Activated CD8-positive, alpha-beta memory T cell treated with anti-CD3 and anti-CD28 coated beads, Interleukin-2, amount 50 U/mL, for 1 hour (primary cell): ENCODE measurements at regions not wholly inside any gene's neighbourhood (a gene's known extent, or its start where the extent isn't known, plus 50 kb on each side); places are given as distances from the start of the nearest gene placed in this dataset.

Experiments used
- DNase-seq: peaks from one replicate; pipeline ENCODE4 v3.0.0-alpha.2; 2020; ENCODE audit errors: extremely low read depth

- no peak for DNase-seq
These were observed 202.4 kb downstream of the INSIG2 start for GRCh38 chr2:118290411-118291250.

GRCh38 chr2:118279005-118279404 lies 190.7 kb downstream of the INSIG2 start:
- no peak for DNase-seq

- no peak for DNase-seq
These were observed 189.8 kb downstream of the INSIG2 start for GRCh38 chr2:118278046-118278445.

GRCh38 chr2:118274841-118275510 lies 186.7 kb downstream of the INSIG2 start:
- DNase-seq: no peak

DNA sequence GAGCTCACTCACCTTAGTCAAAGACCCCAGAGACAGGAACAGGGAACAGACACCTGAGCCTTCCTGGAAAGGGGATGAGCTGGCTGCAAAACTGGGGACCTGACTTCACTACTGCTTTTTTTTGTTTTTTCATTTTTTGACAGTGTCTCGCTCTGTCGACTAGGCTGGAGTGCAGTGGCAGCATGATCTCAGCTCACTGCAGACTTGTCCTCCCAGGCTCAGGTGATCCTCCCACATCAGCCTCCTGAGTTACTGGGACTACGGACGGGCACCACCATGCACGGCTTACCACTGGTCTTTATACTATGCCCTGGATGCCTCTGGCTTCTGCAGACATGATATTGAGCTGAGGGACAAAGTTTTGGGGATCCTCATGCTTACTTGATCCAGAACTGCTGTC lies 184.1 kb downstream of the INSIG2 start:
- no peak for DNase-seq

- no peak for DNase-seq
These were observed 181.3 kb downstream of the INSIG2 start for GRCh38 chr2:118269408-118270051.

DNA sequence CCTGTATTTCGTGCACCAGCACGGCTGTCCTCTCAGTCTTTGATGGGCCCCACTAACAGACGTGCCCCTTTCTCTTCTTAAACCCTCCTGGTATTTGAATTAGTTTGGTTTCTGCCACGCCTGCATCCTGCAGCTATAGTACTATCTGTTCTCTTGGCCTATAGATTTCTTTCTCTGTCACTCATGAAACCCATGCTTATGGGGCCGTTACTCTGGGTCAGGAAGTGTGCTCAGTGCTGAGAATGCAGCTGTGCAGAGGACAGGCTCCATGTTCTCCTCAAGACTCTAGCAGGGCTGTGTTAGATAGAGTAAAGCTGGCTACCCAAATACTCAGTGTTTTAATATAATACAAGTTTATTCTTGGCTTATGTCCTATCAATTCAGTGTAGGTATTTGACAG lies 180.0 kb downstream of the INSIG2 start:
- no peak for DNase-seq

GRCh38 chr2:118265873-118266455 lies 177.7 kb downstream of the INSIG2 start:
- no peak for DNase-seq

DNA sequence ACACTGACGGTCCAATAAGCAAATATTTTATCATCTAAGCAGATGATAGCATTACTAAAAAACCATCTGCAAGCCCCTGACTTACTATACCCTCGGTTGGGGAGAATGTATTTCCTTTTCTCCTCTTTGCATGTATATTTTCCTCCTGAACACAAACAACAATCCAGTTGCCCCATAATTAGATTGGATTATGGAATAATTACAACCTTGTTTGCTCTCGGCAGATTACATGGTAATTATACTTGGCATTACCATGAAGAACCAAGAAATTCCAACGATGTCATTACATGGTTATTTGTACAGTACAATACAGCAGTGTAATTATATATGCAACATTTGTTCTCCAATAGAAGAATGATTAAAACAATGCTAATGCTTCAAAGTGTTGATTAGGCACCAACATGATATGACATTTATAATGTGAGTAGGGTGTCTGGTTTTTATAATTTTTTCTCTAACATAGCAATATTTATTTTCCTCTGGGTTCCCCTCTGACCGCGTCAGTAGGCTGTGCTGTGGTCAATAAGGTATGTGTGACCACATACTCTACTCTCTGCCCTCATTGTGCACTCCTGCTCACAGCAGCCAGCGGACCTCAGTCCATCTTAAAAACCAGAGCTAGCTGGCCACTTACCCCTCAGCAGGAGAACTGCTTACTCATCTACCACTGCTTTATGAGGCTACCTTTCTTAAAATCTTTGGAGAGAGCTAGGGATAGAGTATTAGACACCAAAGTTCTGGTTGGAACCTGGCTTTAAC lies 176.1 kb downstream of the INSIG2 start:
- no peak for DNase-seq

DNA sequence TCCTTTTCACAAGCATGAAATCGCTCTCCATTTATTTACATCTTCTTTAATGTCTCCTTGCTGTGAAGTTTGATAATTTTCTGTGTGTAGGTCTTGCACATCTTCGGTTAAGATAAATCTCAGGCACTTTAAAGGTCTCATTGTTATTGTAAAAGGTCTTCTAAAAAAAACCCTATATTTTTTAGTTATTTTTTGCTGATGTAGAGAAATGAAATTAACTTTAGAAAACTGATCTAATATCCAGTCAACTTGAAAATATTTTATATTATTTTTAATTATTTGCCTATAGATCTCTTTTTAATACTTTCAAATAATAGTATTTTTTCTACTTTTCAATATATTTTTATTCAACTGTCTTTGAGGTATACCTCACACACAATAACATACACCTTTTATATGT lies 169.4 kb downstream of the INSIG2 start:
- no peak for DNase-seq

GRCh38 chr2:118255771-118256372 lies 167.6 kb downstream of the INSIG2 start:
- no peak for DNase-seq

DNA sequence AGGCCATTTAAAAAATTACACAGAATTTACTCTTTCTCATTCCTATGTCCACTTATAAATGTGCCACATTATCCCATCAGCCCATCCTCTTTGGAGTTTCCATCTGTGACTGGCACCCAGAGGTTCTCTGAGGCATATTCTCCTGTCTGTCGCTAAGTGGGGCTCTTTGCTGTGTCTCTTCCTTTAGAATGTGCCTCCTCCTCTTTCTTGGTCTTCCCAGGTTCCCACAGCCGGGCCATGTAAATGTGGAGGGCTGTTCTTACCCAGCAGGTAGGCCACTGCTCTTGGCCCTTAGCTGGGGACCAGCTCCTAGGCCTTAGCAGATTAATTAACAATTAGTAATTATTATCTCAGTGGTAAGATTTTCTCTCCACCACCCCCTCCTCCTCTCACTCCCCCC lies 167.0 kb downstream of the INSIG2 start:
- DNase-seq: no peak

DNA sequence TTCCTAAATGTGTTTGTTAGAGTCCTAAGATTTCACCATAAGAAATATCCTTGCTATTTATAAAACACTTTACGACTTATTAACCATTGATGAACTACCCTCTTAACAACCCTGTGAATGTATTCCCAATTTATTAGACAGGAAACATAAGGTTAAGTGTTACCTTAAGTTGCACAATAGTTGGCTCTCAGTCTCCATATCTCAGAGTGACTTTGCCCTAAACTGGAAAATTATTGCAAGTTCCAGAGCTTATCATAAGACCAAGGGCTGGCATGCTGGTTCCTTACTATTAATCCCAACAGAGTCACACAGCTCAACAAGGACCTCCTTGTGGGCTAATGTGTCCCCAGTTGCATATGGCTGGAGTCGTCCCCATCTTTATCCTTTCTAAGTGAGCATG lies 165.8 kb downstream of the INSIG2 start:
- DNase-seq: no peak

GRCh38 chr2:118251427-118251826 lies 163.2 kb downstream of the INSIG2 start:
- no peak for DNase-seq

DNA sequence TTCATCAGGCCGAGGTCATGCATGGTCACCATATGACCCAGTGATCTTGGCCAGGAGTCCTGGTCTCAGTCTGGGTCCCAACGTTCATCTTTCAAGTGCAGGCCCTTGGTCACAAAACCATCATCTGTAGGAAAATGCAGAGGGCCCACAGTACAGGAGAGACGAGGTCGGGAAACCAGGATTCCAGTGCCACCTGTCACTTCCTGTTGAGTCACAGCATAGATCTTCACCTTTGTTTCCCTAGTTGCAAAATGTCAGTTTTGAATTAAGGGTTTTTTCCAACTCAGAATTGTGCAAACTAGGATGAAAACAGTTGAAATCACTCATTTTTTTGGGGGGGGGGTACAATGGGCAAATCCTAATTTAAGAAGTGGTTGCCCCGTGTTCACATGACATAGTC lies 162.2 kb downstream of the INSIG2 start:
- no peak for DNase-seq

- DNase-seq: no peak
These were observed 161.7 kb downstream of the INSIG2 start for GRCh38 chr2:118250001-118250400.

GRCh38 chr2:118249531-118249930 lies 161.3 kb downstream of the INSIG2 start:
- no peak for DNase-seq

DNA sequence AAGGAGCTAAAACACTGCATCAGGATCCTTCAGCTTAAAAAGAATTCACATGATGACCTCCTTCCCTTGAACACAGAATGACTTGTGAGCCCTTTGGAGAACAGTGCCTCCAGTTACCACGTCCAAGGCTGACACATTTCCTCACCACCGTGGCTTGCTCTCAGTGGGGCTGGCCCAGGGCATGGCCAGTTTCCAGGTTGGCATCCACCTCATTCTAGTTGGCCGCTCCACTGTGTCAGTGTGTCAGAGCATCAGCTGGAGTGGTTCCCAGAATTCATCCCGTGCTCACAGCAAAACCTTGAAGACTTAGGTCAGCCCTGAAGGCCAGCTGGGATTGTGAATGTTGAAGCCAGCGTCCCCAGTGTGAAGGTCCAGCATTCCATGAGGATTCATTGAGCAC lies 158.5 kb downstream of the INSIG2 start:
- no peak for DNase-seq

GRCh38 chr2:118246079-118246478 lies 157.8 kb downstream of the INSIG2 start:
- DNase-seq: no peak

GRCh38 chr2:118244686-118245085 lies 156.4 kb downstream of the INSIG2 start:
- no peak for DNase-seq

DNA sequence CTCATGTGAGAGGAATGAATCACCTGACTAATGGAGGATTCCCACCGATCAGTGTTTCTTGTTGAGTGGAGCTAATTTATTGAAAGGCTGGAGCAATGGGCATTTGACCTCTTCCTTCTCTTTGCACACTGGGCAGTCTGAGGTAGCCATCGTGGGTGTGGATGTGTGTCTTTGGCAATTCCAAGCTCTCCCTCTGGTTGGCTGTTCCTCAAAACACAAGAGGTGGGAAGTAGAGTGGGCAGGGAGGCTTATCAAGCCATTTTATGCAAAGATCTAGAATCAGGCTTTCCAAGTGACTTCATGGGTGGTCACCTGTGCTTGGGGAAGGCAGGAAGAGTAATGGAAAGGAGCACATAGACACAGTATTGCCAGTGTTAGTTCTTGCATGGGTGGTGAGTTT lies 154.8 kb downstream of the INSIG2 start:
- DNase-seq: no peak
